ENCODE measurements at regions not wholly inside any gene's neighbourhood (a gene's known extent, or its start where the extent isn't known, plus 50 kb on each side); places are given as distances from the start of the nearest gene placed in this dataset.

- TF ChIP-seq ATF4 (CRISPR knock-in tag; IDR thresholded peaks at IDR 0.05), result no peak
- TF ChIP-seq ZBTB17 (CRISPR knock-in tag; IDR thresholded peaks at IDR 0.05), result no peak
Measured at GRCh38 chr5:35408146-35408545, 177.9 kb upstream of the PRLR start (continued).

- CTCF ChIA-PET (ENCODE audit: low intra/inter-chr PET ratio), result no interaction called here
- in situ Hi-C loops (cut with MboI) (no loop called here), intact Hi-C loops (cut with micrococcal nuclease) (no loop called here)
- POLR2A ChIA-PET, result no interaction called here
- BruUV-seq (replicated peaks), result no TSS peak
- Histone ChIP-seq H3K79me2 (ENCODE audit: control insufficient read depth, insufficient read depth, low read length) (no peaks in the 10 kb centered on the region), H3K4me2 (ENCODE audit: insufficient read depth, low read length) (no peak overlapping the region), H3K4me3 (no peak overlapping the region), H3K9me1 (ENCODE audit: control insufficient read depth, insufficient read depth, low read length) (no peaks in the 10 kb centered on the region), H3K27ac (ENCODE audit: extremely low read depth, low read depth, low read length) (no peak overlapping the region), H3K36me3 (ENCODE audit: control insufficient read depth, insufficient read depth, low read length) (no peaks in the 10 kb centered on the region), H2AFZ (ENCODE audit: low read depth, low read length) (no peak overlapping the region), H3K27me3 (ENCODE audit: control insufficient read depth in 2 of 2, insufficient read depth in 2 of 2, low read length in 2 of 2) (no peaks in the 10 kb centered on the region), H3K9me3 (replicated peaks; ENCODE audit: control insufficient read depth, insufficient read depth, low read depth, low read length) (no peaks in the 10 kb centered on the region; the same call in none of the 2 replicates), H4K20me1 (replicated peaks; ENCODE audit: control insufficient read depth, insufficient read depth, low read length) (no peaks in the 10 kb centered on the region), H3K9ac (ENCODE audit: insufficient read depth in 1 of 2, low read depth in 2 of 2, low read length in 2 of 2) (no peak overlapping the region), H3K4me1 (replicated peaks in 1 of 2; ENCODE audit: control insufficient read depth in 2 of 2, insufficient read depth in 2 of 2, low read length in 2 of 2) (no peaks in the 10 kb centered on the region)
- ATAC-seq, result no peak
- no peak for DNase-seq (ENCODE audit: extremely low read depth in 1 of 4, low spot score in 3 of 4)
- TF ChIP-seq ZNF324 (CRISPR knock-in tag; IDR thresholded peaks at IDR 0.05) (no peak), SMARCE1 (IDR thresholded peaks at IDR 0.05) (no peak), NR2C1 (IDR thresholded peaks at IDR 0.05) (no peak), NR2C1 (tag; IDR thresholded peaks at IDR 0.05) (no peak), CREB3L1 (IDR thresholded peaks at IDR 0.05; ENCODE audit: borderline replicate concordance, low read depth) (no peak), CHCHD3 (CRISPR knock-in tag; IDR thresholded peaks at IDR 0.05) (no peak), HLTF (IDR thresholded peaks at IDR 0.05) (no peak)
- no peak for FAIRE-seq
Measured at GRCh38 chr5:35407697-35408096, 177.4 kb upstream of the PRLR start.
